Activated CD4-positive, alpha-beta T cell treated with anti-CD3 and anti-CD28 coated beads, Interleukin-2, amount 50 U/mL, for 4 hours (primary cell): ENCODE measurements at regions not wholly inside any gene's neighbourhood (a gene's known extent, or its start where the extent isn't known, plus 50 kb on each side); places are given as distances from the start of the nearest gene placed in this dataset.
"Not testable (repeated sequence)": the region's sequence is repeated elsewhere in the genome, so short reads cannot be mapped to it uniquely, and the experiment has no call there.

Experiments
- DNase-seq, 2 experiments: peaks; one replicate each; pipeline ENCODE4 v3.0.0-alpha.2; 2020

- DNase-seq = not testable (repeated sequence)
Observed at GRCh38 chr1:146487555-146487954, 258.7 kb upstream of the NOTCH2NLA start.

GRCh38 chr1:146487155-146487554, 258.3 kb upstream of the NOTCH2NLA start:
- not testable (repeated sequence) for DNase-seq

- not testable (repeated sequence) for DNase-seq
Observed at GRCh38 chr1:146486300-146487014, 257.6 kb upstream of the NOTCH2NLA start.

- not testable (repeated sequence) for DNase-seq
Observed at GRCh38 chr1:146484195-146484594, 255.4 kb upstream of the NOTCH2NLA start.

GRCh38 chr1:146479188-146479587, 250.4 kb upstream of the NOTCH2NLA start:
- not testable (repeated sequence) for DNase-seq

- DNase-seq = peak; percentile 7 to 9
Observed at GRCh38 chr1:146478125-146478720, 249.4 kb upstream of the NOTCH2NLA start.

- not testable (repeated sequence) for DNase-seq
Observed at GRCh38 chr1:146475086-146475485, 246.3 kb upstream of the NOTCH2NLA start.

- DNase-seq = not testable (repeated sequence)
Observed at GRCh38 chr1:146474216-146474615, 245.4 kb upstream of the NOTCH2NLA start.

GRCh38 chr1:146472192-146472861, 243.5 kb upstream of the NOTCH2NLA start:
- peak; percentile 65 to 68 for DNase-seq

GRCh38 chr1:146459939-146460338, 231.1 kb upstream of the NOTCH2NLA start:
- not testable (repeated sequence) for DNase-seq

- DNase-seq = not testable (repeated sequence)
Observed at GRCh38 chr1:146459308-146459707, 230.5 kb upstream of the NOTCH2NLA start.

GRCh38 chr1:146448877-146449246, 220.0 kb upstream of the NOTCH2NLA start:
- DNase-seq = not testable (repeated sequence)

- peak; percentile 49 to 52 for DNase-seq
Observed at GRCh38 chr1:146448212-146448876, 219.5 kb upstream of the NOTCH2NLA start.

GRCh38 chr1:146443871-146444222, 215.0 kb upstream of the NOTCH2NLA start:
- DNase-seq = peak in 1 of 2 experiments; percentile 3

GRCh38 chr1:146443088-146443870, 214.5 kb upstream of the NOTCH2NLA start:
- DNase-seq = peak in 1 of 2 experiments; percentile 1

GRCh38 chr1:146438543-146438942, 209.7 kb upstream of the NOTCH2NLA start:
- not testable (repeated sequence) for DNase-seq

- not testable (repeated sequence) for DNase-seq
Observed at GRCh38 chr1:146416642-146417041, 187.8 kb upstream of the NOTCH2NLA start.

GRCh38 chr1:146415017-146415416, 186.2 kb upstream of the NOTCH2NLA start:
- not testable (repeated sequence) for DNase-seq

GRCh38 chr1:146413911-146414310, 185.1 kb upstream of the NOTCH2NLA start:
- DNase-seq = not testable (repeated sequence)

GRCh38 chr1:146411923-146412322, 183.1 kb upstream of the NOTCH2NLA start:
- DNase-seq = not testable (repeated sequence)

GRCh38 chr1:146409817-146410441, 181.1 kb upstream of the NOTCH2NLA start:
- DNase-seq = not testable (repeated sequence)
